ENCODE measurements at regions not wholly inside any gene's neighbourhood (a gene's known extent, or its start where the extent isn't known, plus 50 kb on each side); places are given as distances from the start of the nearest gene placed in this dataset.

- Histone ChIP-seq H3K9me3 (peaks cover 0 to 4% (median 0%) of the 10 kb centered on the region in 4 donors), H3K4me1 (no peaks in the 10 kb centered on the region)
Measured at GRCh38 chr6:165732696-165733488, 69.9 kb upstream of the PDE10A start.

GRCh38 chr6:165729307-165729936 lies 66.4 kb upstream of the PDE10A start:
- DNase-seq (ENCODE audit: extremely low spot score) = no peak
- Histone ChIP-seq H3K4me3 (no peak overlapping the region), H3K9me3 (no peaks in the 10 kb centered on the region), H3K36me3 (no peaks in the 10 kb centered on the region), H3K27me3 (peaks cover 0 to 6% (median 0%) of the 10 kb centered on the region in 4 donors), H3K27ac (replicated peaks in 1 of 4) (no peak overlapping the region), H3K4me1 (no peaks in the 10 kb centered on the region)
- intact Hi-C loops (cut with DNase I) = loop anchor here (10.0 kb wide), 1 partner anchor 375 kb away; no protein-coding TSS in a partner anchor
- TF ChIP-seq POLR2AphosphoS5 (IDR thresholded peaks at IDR 0.05) (no peak), POLR2A (IDR thresholded peaks at IDR 0.05; ENCODE audit: low read depth) (no peak), EP300 (IDR thresholded peaks at IDR 0.05) (no peak), CTCF (IDR thresholded peaks at IDR 0.05) (peak; percentile 56 to 76 (median 70))
- 6% methylated on average over 1 of the region's 1 CpG for WGBS

More at GRCh38 chr6:165732696-165733488, 69.9 kb upstream of the PDE10A start:
- no peak for TF ChIP-seq CTCF (IDR thresholded peaks at IDR 0.05)
- no peak for TF ChIP-seq POLR2A (IDR thresholded peaks at IDR 0.05; ENCODE audit: low read depth)
- no peak for TF ChIP-seq POLR2AphosphoS5 (IDR thresholded peaks at IDR 0.05)
- TF ChIP-seq EP300 (IDR thresholded peaks at IDR 0.05) = no peak
- intact Hi-C loops (cut with DNase I) = loop anchor here (5.0 kb wide), 1 partner anchor 114 kb away; no protein-coding TSS in a partner anchor
- 55% methylated on average over 7 of the region's 15 CpGs for WGBS
- no peaks in the 10 kb centered on the region for H3K36me3 ChIP-seq
- H3K27me3 ChIP-seq = peaks cover 0 to 6% (median 0%) of the 10 kb centered on the region in 4 donors
- DNase-seq (ENCODE audit: extremely low spot score) = no peak
- H3K4me3 ChIP-seq = no peak overlapping the region
- no peak overlapping the region for H3K27ac ChIP-seq (replicated peaks in 1 of 4)

- Histone ChIP-seq H3K4me1 (no peaks in the 10 kb centered on the region), H3K27me3 (peaks cover 0 to 6% (median 0%) of the 10 kb centered on the region in 4 donors), H3K9me3 (no peaks in the 10 kb centered on the region), H3K27ac (replicated peaks in 1 of 4) (no peak overlapping the region), H3K4me3 (no peak overlapping the region), H3K36me3 (no peaks in the 10 kb centered on the region)
- intact Hi-C loops (cut with DNase I) = loop anchor here (10.0 kb wide), 1 partner anchor 377 kb away; no protein-coding TSS in a partner anchor
- TF ChIP-seq CTCF (IDR thresholded peaks at IDR 0.05) (no peak), POLR2A (IDR thresholded peaks at IDR 0.05; ENCODE audit: low read depth) (no peak), EP300 (IDR thresholded peaks at IDR 0.05) (no peak), POLR2AphosphoS5 (IDR thresholded peaks at IDR 0.05) (no peak)
- DNase-seq (ENCODE audit: extremely low spot score) = no peak
- WGBS = 95% methylated on average over 2 of the region's 2 CpGs
Measured at GRCh38 chr6:165728216-165728615, 65.2 kb upstream of the PDE10A start.

- 76% methylated on average over 19 of the region's 23 CpGs for WGBS
Measured at GRCh38 chr6:165726965-165727381, 63.9 kb upstream of the PDE10A start.

More at GRCh38 chr6:165726965-165727381, 63.9 kb upstream of the PDE10A start:
- Histone ChIP-seq H3K27me3 (no peaks in the 10 kb centered on the region), H3K27ac (replicated peaks in 1 of 4) (no peak overlapping the region), H3K4me3 (no peak overlapping the region), H3K4me1 (no peaks in the 10 kb centered on the region), H3K9me3 (no peaks in the 10 kb centered on the region), H3K36me3 (no peaks in the 10 kb centered on the region)
- DNase-seq (ENCODE audit: extremely low spot score) = peak; percentile 86
- intact Hi-C loops (cut with DNase I) = loop anchor here (10.0 kb wide), 1 partner anchor 378 kb away; no protein-coding TSS in a partner anchor
- no peak for TF ChIP-seq POLR2AphosphoS5 (IDR thresholded peaks at IDR 0.05)
- TF ChIP-seq CTCF (IDR thresholded peaks at IDR 0.05) = no peak
- TF ChIP-seq EP300 (IDR thresholded peaks at IDR 0.05) = no peak
- no peak for TF ChIP-seq POLR2A (IDR thresholded peaks at IDR 0.05; ENCODE audit: low read depth)

Data from esophagus muscularis mucosa (tissue), 4 donors.